Hepatocyte (in vitro differentiated cells): ENCODE measurements at regions not wholly inside any gene's neighbourhood (a gene's known extent, or its start where the extent isn't known, plus 50 kb on each side); places are given as distances from the start of the nearest gene placed in this dataset.
"Not testable (repeated sequence)": the region's sequence is repeated elsewhere in the genome, so short reads cannot be mapped to it uniquely, and the experiment has no call there.

ENCODE experiments used
- DNase-seq: peaks from one replicate; pipeline ENCODE4 v3.0.0-alpha.2; 2016; ENCODE audit warnings: low spot score
- H2AFZ ChIP-seq: fragments of 200-600 bp; sonication (generic); 2 replicates; pipeline ENCODE4 v1.6.0; 2016; ENCODE audit warnings: antibody characterized with exemption, mild to moderate bottlenecking
- H3K27ac ChIP-seq: fragments of 200-600 bp; sonication (generic); 2 replicates; pipeline ENCODE4 v1.5.1; 2016; ENCODE audit warnings: mild to moderate bottlenecking
- H3K27me3 ChIP-seq: fragments of 200-600 bp; sonication (generic); 2 replicates; pipeline ENCODE4 v1.6.1; 2016
- H3K36me3 ChIP-seq: fragments of 200-600 bp; sonication (generic); replicated peaks from 2 replicates; pipeline ENCODE4 v1.5.1; 2016; ENCODE audit warnings: low read depth; ENCODE audit not compliant: insufficient read depth
- H3K4me1 ChIP-seq: fragments of 200-600 bp; sonication (generic); 2 replicates; pipeline ENCODE4 v1.5.1; 2016; ENCODE audit warnings: mild to moderate bottlenecking, moderate library complexity; ENCODE audit not compliant: insufficient read depth
- H3K4me2 ChIP-seq: fragments of 200-600 bp; sonication (generic); 2 replicates; pipeline ENCODE4 v1.6.0; 2016
- H3K4me3 ChIP-seq: fragments of 200-600 bp; sonication (generic); 2 replicates; pipeline ENCODE4 v1.5.1; 2016; ENCODE audit warnings: mild to moderate bottlenecking
- H3K79me2 ChIP-seq: fragments of 200-600 bp; sonication (generic); 2 replicates; pipeline ENCODE4 v1.6.0; 2017; ENCODE audit warnings: mild to moderate bottlenecking
- H3K9me2 ChIP-seq: fragments of 200-600 bp; sonication (generic); replicated peaks from 2 replicates; pipeline ENCODE4 v1.6.0; 2017; ENCODE audit warnings: mild to moderate bottlenecking; ENCODE audit not compliant: insufficient read depth
- H3K9me3 ChIP-seq: fragments of 200-600 bp; sonication (generic); 2 replicates; pipeline ENCODE4 v1.5.1; 2016; ENCODE audit warnings: low read depth, mild to moderate bottlenecking
- H4K20me1 ChIP-seq: fragments of 200-600 bp; sonication (generic); 2 replicates; pipeline ENCODE4 v1.6.0; 2016; ENCODE audit warnings: mild to moderate bottlenecking; ENCODE audit not compliant: insufficient read depth, poor library complexity, severe bottlenecking
- CTCF ChIP-seq: fragments of 200-600 bp; sonication (generic); IDR thresholded peaks from 2 replicates; pipeline ENCODE4 v1.5.1; 2016; ENCODE audit warnings: antibody characterized with exemption, mild to moderate bottlenecking; ENCODE audit not compliant: poor library complexity
- EZH2 ChIP-seq: fragments of 200-600 bp; sonication (generic); IDR thresholded peaks from 2 replicates; pipeline ENCODE4 v1.6.1; 2016; ENCODE audit warnings: antibody characterized with exemption, mild to moderate bottlenecking, borderline replicate concordance
- EZH2phosphoT487 ChIP-seq: fragments of 200-600 bp; sonication (generic); IDR thresholded peaks from one replicate; pipeline ENCODE4 v1.6.1; 2018; ENCODE audit warnings: antibody characterized with exemption, mild to moderate bottlenecking, low read depth, moderate library complexity; ENCODE audit not compliant: unreplicated experiment, severe bottlenecking
- WGBS: methylation state at CpG from one replicate; pipeline ENCODE4 v1.1.6; 2016; ENCODE audit warnings: low lambda C conversion rate; ENCODE audit errors: missing lambda C conversion rate; 5-methylcytosine and 5-hydroxymethylcytosine counted together

- Histone ChIP-seq H3K79me2 (no peaks in the 10 kb centered on the region), H3K27me3 (peaks cover 41% of the 10 kb centered on the region), H3K36me3 (no peaks in the 10 kb centered on the region), H3K4me2 (no peak overlapping the region), H3K9me2 (no peaks in the 10 kb centered on the region), H2AFZ (no peak overlapping the region), H4K20me1 (no peaks in the 10 kb centered on the region), H3K4me1 (no peaks in the 10 kb centered on the region), H3K9me3 (no peaks in the 10 kb centered on the region), H3K27ac (no peak overlapping the region), H3K4me3 (no peak overlapping the region)
- no peak for DNase-seq
- TF ChIP-seq EZH2phosphoT487 (no peak), CTCF (no peak)
- WGBS = 79% methylated on average over 6 of the region's 6 CpGs
Observed at GRCh38 chr10:117492504-117492903, 50.0 kb upstream of the EMX2 start.

GRCh38 chr10:117488004-117488403 lies 54.5 kb upstream of the EMX2 start:
- Histone ChIP-seq H3K27me3 (peaks cover 23% of the 10 kb centered on the region), H2AFZ (no peak overlapping the region), H3K4me3 (no peak overlapping the region), H3K9me3 (no peaks in the 10 kb centered on the region), H3K4me1 (no peaks in the 10 kb centered on the region), H3K36me3 (no peaks in the 10 kb centered on the region), H3K27ac (no peak overlapping the region), H3K79me2 (no peaks in the 10 kb centered on the region), H3K9me2 (no peaks in the 10 kb centered on the region), H4K20me1 (no peaks in the 10 kb centered on the region), H3K4me2 (no peak overlapping the region)
- no peak for TF ChIP-seq EZH2
- WGBS = 61% methylated on average over 7 of the region's 7 CpGs
- DNase-seq = no peak

- Histone ChIP-seq H4K20me1 (no peaks in the 10 kb centered on the region), H3K27ac (no peak overlapping the region), H3K27me3 (peaks cover 11% of the 10 kb centered on the region), H3K4me3 (no peak overlapping the region), H2AFZ (no peak overlapping the region), H3K36me3 (no peaks in the 10 kb centered on the region), H3K4me1 (no peaks in the 10 kb centered on the region), H3K4me2 (no peak overlapping the region), H3K79me2 (no peaks in the 10 kb centered on the region), H3K9me2 (no peaks in the 10 kb centered on the region), H3K9me3 (no peaks in the 10 kb centered on the region)
- WGBS = 97% methylated on average over 4 of the region's 4 CpGs
- DNase-seq = no peak
- no peak for TF ChIP-seq CTCF
- no peak for TF ChIP-seq EZH2
- TF ChIP-seq EZH2phosphoT487 = no peak
Observed at GRCh38 chr10:117486606-117487005, 55.9 kb upstream of the EMX2 start.

GRCh38 chr10:117483056-117483590 lies 59.4 kb upstream of the EMX2 start:
- H4K20me1 ChIP-seq = no peaks in the 10 kb centered on the region

GRCh38 chr10:117481011-117481410 lies 61.5 kb upstream of the EMX2 start:
- H3K4me2 ChIP-seq = not testable (repeated sequence)

More at GRCh38 chr10:117483056-117483590, 59.4 kb upstream of the EMX2 start:
- no peaks in the 10 kb centered on the region for H3K27me3 ChIP-seq
- 67% methylated on average over 5 of the region's 5 CpGs for WGBS
- TF ChIP-seq EZH2 = no peak
- no peak for TF ChIP-seq CTCF
- TF ChIP-seq EZH2phosphoT487 = no peak
- no peak overlapping the region for H3K4me2 ChIP-seq
- H3K4me1 ChIP-seq = no peaks in the 10 kb centered on the region
- H3K36me3 ChIP-seq = no peaks in the 10 kb centered on the region
- no peak overlapping the region for H3K4me3 ChIP-seq
- H3K79me2 ChIP-seq = no peaks in the 10 kb centered on the region
- no peaks in the 10 kb centered on the region for H3K9me3 ChIP-seq
- no peak overlapping the region for H2AFZ ChIP-seq
- H3K27ac ChIP-seq = no peak overlapping the region
- no peak for DNase-seq
- H3K9me2 ChIP-seq = no peaks in the 10 kb centered on the region

More at GRCh38 chr10:117481011-117481410, 61.5 kb upstream of the EMX2 start:
- not testable (repeated sequence) for H3K79me2 ChIP-seq, H3K4me3 ChIP-seq, H3K9me2 ChIP-seq, H3K9me3 ChIP-seq, H3K4me1 ChIP-seq, H3K27ac ChIP-seq, H2AFZ ChIP-seq, H4K20me1 ChIP-seq, H3K36me3 ChIP-seq, H3K27me3 ChIP-seq, DNase-seq
- WGBS = 86% methylated on average over 6 of the region's 6 CpGs
